Chondrocyte (in vitro differentiated cells): ENCODE measurements at regions not wholly inside any gene's neighbourhood (a gene's known extent, or its start where the extent isn't known, plus 50 kb on each side); places are given as distances from the start of the nearest gene placed in this dataset.

Source experiments
- DNase-seq: peaks from one replicate; pipeline ENCODE4 v3.0.0; 2021; ENCODE audit warnings: mixed read lengths, low spot score
- H3K27ac Mint-ChIP-seq: one replicate; pipeline ENCODE4 v1.8.0; 2021; ENCODE audit warnings: mild to moderate bottlenecking, moderate library complexity, mixed read lengths; ENCODE audit not compliant: unreplicated experiment
- H3K27me3 Mint-ChIP-seq: 2 replicates; pipeline ENCODE4 v1.8.0; 2021; ENCODE audit warnings: low read depth, mixed read lengths
- H3K36me3 Mint-ChIP-seq: 2 replicates; pipeline ENCODE4 v1.8.0; 2021; ENCODE audit warnings: low read depth, mixed read lengths
- H3K4me1 Mint-ChIP-seq: 2 replicates; pipeline ENCODE4 v1.8.0; 2021; ENCODE audit warnings: low read depth, mild to moderate bottlenecking, mixed read lengths
- H3K4me3 Mint-ChIP-seq: one replicate; pipeline ENCODE4 v1.8.0; 2021; ENCODE audit warnings: mild to moderate bottlenecking, moderate library complexity, mixed read lengths; ENCODE audit not compliant: unreplicated experiment
- H3K9me3 Mint-ChIP-seq: 2 replicates; pipeline ENCODE4 v1.8.0; 2021; ENCODE audit warnings: low read depth, mixed read lengths
- CTCF ChIP-seq: fragments of 200-600 bp; sonication (generic); IDR thresholded peaks from 2 replicates; pipeline ENCODE4 v1.5.0; 2021; ENCODE audit warnings: antibody characterized with exemption, mild to moderate bottlenecking, moderate library complexity

GRCh38 chr15:35936284-35936683, 390.3 kb upstream of the DPH6 start:
- TF ChIP-seq CTCF: no peak
- Mint-ChIP-seq H3K36me3 (no peaks in the 10 kb centered on the region), H3K27me3 (no peaks in the 10 kb centered on the region), H3K4me3 (no peak overlapping the region), H3K9me3 (no peaks in the 10 kb centered on the region), H3K4me1 (peaks cover 4% of the 10 kb centered on the region), H3K27ac (no peak overlapping the region)
- no peak for DNase-seq

GRCh38 chr15:35937380-35937779, 391.4 kb upstream of the DPH6 start:
- H3K4me3 Mint-ChIP-seq: no peak overlapping the region
- H3K36me3 Mint-ChIP-seq: no peaks in the 10 kb centered on the region
- no peaks in the 10 kb centered on the region for H3K4me1 Mint-ChIP-seq
- no peak for DNase-seq
- H3K9me3 Mint-ChIP-seq: no peaks in the 10 kb centered on the region
- no peak overlapping the region for H3K27ac Mint-ChIP-seq
- no peak for TF ChIP-seq CTCF
- H3K27me3 Mint-ChIP-seq: no peaks in the 10 kb centered on the region

GRCh38 chr15:35944945-35945585, 399.1 kb upstream of the DPH6 start:
- no peak overlapping the region for H3K27ac Mint-ChIP-seq
- H3K27me3 Mint-ChIP-seq: no peaks in the 10 kb centered on the region
- TF ChIP-seq CTCF: no peak
- no peaks in the 10 kb centered on the region for H3K36me3 Mint-ChIP-seq
- no peak for DNase-seq
- peaks cover 6% of the 10 kb centered on the region for H3K4me1 Mint-ChIP-seq
- no peak overlapping the region for H3K4me3 Mint-ChIP-seq
- no peaks in the 10 kb centered on the region for H3K9me3 Mint-ChIP-seq

- no peaks in the 10 kb centered on the region for H3K27me3 Mint-ChIP-seq
- no peak overlapping the region for H3K27ac Mint-ChIP-seq
- peaks cover 11% of the 10 kb centered on the region for H3K4me1 Mint-ChIP-seq
- DNase-seq: no peak
- H3K4me3 Mint-ChIP-seq: no peak overlapping the region
- no peaks in the 10 kb centered on the region for H3K9me3 Mint-ChIP-seq
- H3K36me3 Mint-ChIP-seq: no peaks in the 10 kb centered on the region
- no peak for TF ChIP-seq CTCF
Measured at GRCh38 chr15:35953424-35953823, 407.5 kb upstream of the DPH6 start.

GRCh38 chr15:35956056-35956455, 410.1 kb upstream of the DPH6 start:
- no peak for TF ChIP-seq CTCF
- Mint-ChIP-seq H3K4me1 (peaks cover 20% of the 10 kb centered on the region), H3K27me3 (no peaks in the 10 kb centered on the region), H3K27ac (no peak overlapping the region), H3K9me3 (no peaks in the 10 kb centered on the region), H3K36me3 (no peaks in the 10 kb centered on the region), H3K4me3 (no peak overlapping the region)
- DNase-seq: no peak
